Loucy (cell line): ENCODE measurements at regions not wholly inside any gene's neighbourhood (a gene's known extent, or its start where the extent isn't known, plus 50 kb on each side); places are given as distances from the start of the nearest gene placed in this dataset.

Source experiments
- H2AFZ ChIP-seq: fragments of 200-600 bp; sonication (generic); 2 replicates; pipeline ENCODE4 v1.6.0; 2016; ENCODE audit warnings: antibody characterized with exemption, mild to moderate bottlenecking, low read length, moderate library complexity
- H3F3A ChIP-seq: fragments of 200-600 bp; 2 replicates; pipeline ENCODE4 v1.6.0; 2016; ENCODE audit warnings: antibody characterized with exemption, low read depth, mild to moderate bottlenecking
- H3K27me3 ChIP-seq: fragments of 200-600 bp; sonication (generic); 2 replicates; pipeline ENCODE4 v1.6.1; 2014; ENCODE audit warnings: low read length, mild to moderate bottlenecking; ENCODE audit not compliant: insufficient read depth, poor library complexity, severe bottlenecking
- H3K36me3 ChIP-seq: fragments of 200-600 bp; sonication (generic); 2 replicates; pipeline ENCODE4 v1.6.1; 2016; ENCODE audit warnings: low read length; ENCODE audit not compliant: insufficient read depth
- H3K4me1 ChIP-seq: fragments of 200-600 bp; sonication (generic); 2 replicates; pipeline ENCODE4 v1.5.1; 2014; ENCODE audit warnings: low read length, mild to moderate bottlenecking; ENCODE audit not compliant: insufficient read depth, poor library complexity, severe bottlenecking
- H3K4me2 ChIP-seq: fragments of 200-600 bp; sonication (generic); 2 replicates; pipeline ENCODE4 v1.6.0; 2014; ENCODE audit warnings: antibody characterized with exemption, low read length, low read depth, mild to moderate bottlenecking; ENCODE audit not compliant: poor library complexity, severe bottlenecking
- H3K4me3 ChIP-seq: fragments of 200-600 bp; sonication (generic); 2 replicates; pipeline ENCODE4 v1.5.1; 2014; ENCODE audit warnings: low read length, mild to moderate bottlenecking, mixed read lengths; ENCODE audit not compliant: poor library complexity, severe bottlenecking
- H3K79me2 ChIP-seq: fragments of 200-600 bp; sonication (generic); 2 replicates; pipeline ENCODE4 v1.6.1; 2014; ENCODE audit warnings: low read length; ENCODE audit not compliant: insufficient read depth
- H3K9ac ChIP-seq: fragments of 200-600 bp; sonication (generic); 2 replicates; pipeline ENCODE4 v1.6.0; 2014; ENCODE audit warnings: mild to moderate bottlenecking, low read depth, low read length, moderate library complexity; ENCODE audit not compliant: poor library complexity, severe bottlenecking
- H3K9me2 ChIP-seq: fragments of 200-600 bp; sonication (generic); replicated peaks from 2 replicates; pipeline ENCODE4 v1.6.1; 2016; ENCODE audit warnings: low read depth, low read length, mixed read lengths
- H3K9me3 ChIP-seq: fragments of 200-600 bp; sonication (generic); 2 replicates; pipeline ENCODE4 v1.6.1; 2014; ENCODE audit warnings: mild to moderate bottlenecking, antibody characterized with exemption, low read length, low read depth; ENCODE audit not compliant: insufficient read depth
- H4K20me1 ChIP-seq: fragments of 200-600 bp; sonication (generic); 2 replicates; pipeline ENCODE4 v1.6.0; 2014; ENCODE audit warnings: antibody characterized with exemption, low read length, mild to moderate bottlenecking; ENCODE audit not compliant: insufficient read depth, poor library complexity, severe bottlenecking
- CTCF ChIP-seq: fragments of 200-600 bp; sonication (generic); conservative IDR thresholded peaks from 2 replicates; pipeline ENCODE4 v1.5.1; 2014; ENCODE audit warnings: mild to moderate bottlenecking, antibody characterized with exemption, low read length
- EZH2phosphoT487 ChIP-seq: fragments of 200-600 bp; IDR thresholded peaks from 2 replicates; pipeline ENCODE4 v1.6.1; 2018; ENCODE audit warnings: antibody characterized with exemption, mild to moderate bottlenecking, moderate library complexity, borderline replicate concordance

- no peaks in the 10 kb centered on the region for H3K27me3 ChIP-seq
- H4K20me1 ChIP-seq: no peaks in the 10 kb centered on the region
- H3K36me3 ChIP-seq: no peaks in the 10 kb centered on the region
- no peaks in the 10 kb centered on the region for H3K9me2 ChIP-seq
- no peaks in the 10 kb centered on the region for H3K4me1 ChIP-seq
- no peak overlapping the region for H3K4me2 ChIP-seq
- no peaks in the 10 kb centered on the region for H3K79me2 ChIP-seq
- H3K9ac ChIP-seq: no peak overlapping the region
- H3K9me3 ChIP-seq: no peaks in the 10 kb centered on the region
- no peak overlapping the region for H3K4me3 ChIP-seq
- H2AFZ ChIP-seq: no peak overlapping the region
- no peaks in the 10 kb centered on the region for H3F3A ChIP-seq
- TF ChIP-seq CTCF: no peak
- TF ChIP-seq EZH2phosphoT487: no peak
These were observed 636.1 kb upstream of the KLHL29 start for GRCh38 chr2:22748909-22749308.

GRCh38 chr2:22753476-22753875, 631.5 kb upstream of the KLHL29 start:
- no peak overlapping the region for H3K4me3 ChIP-seq
- no peaks in the 10 kb centered on the region for H3K36me3 ChIP-seq
- no peaks in the 10 kb centered on the region for H3K9me3 ChIP-seq
- no peaks in the 10 kb centered on the region for H4K20me1 ChIP-seq
- no peaks in the 10 kb centered on the region for H3K4me1 ChIP-seq
- H3K9ac ChIP-seq: no peak overlapping the region
- no peaks in the 10 kb centered on the region for H3K9me2 ChIP-seq
- no peak overlapping the region for H3K4me2 ChIP-seq
- no peaks in the 10 kb centered on the region for H3K79me2 ChIP-seq
- H2AFZ ChIP-seq: no peak overlapping the region
- no peaks in the 10 kb centered on the region for H3F3A ChIP-seq
- no peaks in the 10 kb centered on the region for H3K27me3 ChIP-seq
- TF ChIP-seq CTCF: no peak
- TF ChIP-seq EZH2phosphoT487: no peak

DNA sequence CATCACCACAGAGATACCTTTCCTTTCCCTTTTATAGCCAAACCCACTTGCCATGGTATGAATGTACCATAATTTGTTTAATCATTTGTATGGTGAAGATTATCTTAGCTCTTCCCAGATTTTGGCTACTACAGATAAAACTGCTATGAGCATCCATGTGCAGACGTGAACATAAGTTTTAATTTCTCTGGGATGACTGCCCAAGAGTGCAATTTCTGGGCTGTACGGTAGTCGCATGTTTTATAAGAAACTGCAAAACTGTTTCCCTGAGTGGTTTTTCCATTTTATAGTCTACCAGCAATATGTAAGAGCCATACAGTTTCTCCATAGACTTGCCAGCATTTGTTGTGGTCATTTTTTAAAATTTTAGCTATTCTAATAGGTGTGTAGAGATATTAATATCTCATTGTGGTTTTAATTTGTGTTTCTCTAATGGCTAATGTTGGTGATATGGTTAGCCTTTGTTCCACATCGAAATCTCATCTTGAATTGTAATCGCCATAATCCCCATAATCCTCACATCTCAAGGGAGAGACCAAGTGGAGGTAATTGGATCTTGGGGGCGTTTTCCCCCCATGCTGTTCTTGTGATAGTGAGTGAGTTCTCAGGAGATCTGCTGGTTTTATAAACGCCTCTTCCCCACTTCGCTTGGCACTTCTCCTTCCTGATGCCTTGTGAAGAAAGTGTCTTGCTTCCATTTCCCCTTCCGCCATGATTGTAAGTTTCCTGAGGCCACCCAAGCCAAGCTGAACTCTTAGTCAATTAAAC, 628.5 kb upstream of the KLHL29 start:
- no peaks in the 10 kb centered on the region for H3F3A ChIP-seq
- no peak overlapping the region for H3K4me2 ChIP-seq
- no peak for TF ChIP-seq EZH2phosphoT487
- TF ChIP-seq CTCF: no peak
- no peaks in the 10 kb centered on the region for H3K4me1 ChIP-seq
- H4K20me1 ChIP-seq: no peaks in the 10 kb centered on the region
- no peaks in the 10 kb centered on the region for H3K27me3 ChIP-seq
- no peak overlapping the region for H3K9ac ChIP-seq
- H3K36me3 ChIP-seq: no peaks in the 10 kb centered on the region
- H3K9me3 ChIP-seq: peaks cover 3% of the 10 kb centered on the region; the same call in 1 of the 2 replicates
- H3K79me2 ChIP-seq: no peaks in the 10 kb centered on the region
- no peaks in the 10 kb centered on the region for H3K9me2 ChIP-seq
- H3K4me3 ChIP-seq: no peak overlapping the region
- H2AFZ ChIP-seq: no peak overlapping the region
